Stimulated activated CD4-positive, alpha-beta T cell treated with anti-CD3 and anti-CD28 coated beads, Interleukin-15, amount 100 ng/mL, for 48 hours (primary cell): ENCODE measurements at regions not wholly inside any gene's neighbourhood (a gene's known extent, or its start where the extent isn't known, plus 50 kb on each side); places are given as distances from the start of the nearest gene placed in this dataset.

Experiments
- DNase-seq, 2 donors: peaks; one replicate each; pipeline ENCODE4 v3.0.0-alpha.2; 2020; ENCODE audit warnings: low read depth in 2 of 2

GRCh38 chr22:34976474-34976873, 89.5 kb upstream of the ISX start:
- no peak for DNase-seq

GRCh38 chr22:34976886-34977285, 89.1 kb upstream of the ISX start:
- no peak for DNase-seq

GRCh38 chr22:34986523-34986922, 79.4 kb upstream of the ISX start:
- DNase-seq = no peak

GRCh38 chr22:34992672-34993071, 73.3 kb upstream of the ISX start:
- DNase-seq = no peak

GRCh38 chr22:34993548-34993947, 72.4 kb upstream of the ISX start:
- DNase-seq = no peak

GRCh38 chr22:34997633-34998299, 68.2 kb upstream of the ISX start:
- DNase-seq = no peak

- no peak for DNase-seq
These were observed 67.0 kb upstream of the ISX start for GRCh38 chr22:34998921-34999320.

- DNase-seq = no peak
These were observed 57.7 kb upstream of the ISX start for GRCh38 chr22:35008213-35008612.

GRCh38 chr22:35010543-35010942, 55.4 kb upstream of the ISX start:
- DNase-seq = no peak

- DNase-seq = no peak
These were observed 51.1 kb upstream of the ISX start for GRCh38 chr22:35014812-35015211.
